ENCODE measurements at regions not wholly inside any gene's neighbourhood (a gene's known extent, or its start where the extent isn't known, plus 50 kb on each side); places are given as distances from the start of the nearest gene placed in this dataset.

- TF ChIP-seq CTCF (IDR thresholded peaks at IDR 0.05) (no peak), POLR2A (IDR thresholded peaks at IDR 0.05) (no peak)
These were observed 208.1 kb downstream of the TEX29 start for GRCh38 chr13:111528513-111528912.
